Left kidney (tissue), 1 donor: ENCODE measurements at regions not wholly inside any gene's neighbourhood (a gene's known extent, or its start where the extent isn't known, plus 50 kb on each side); places are given as distances from the start of the nearest gene placed in this dataset.
"Not testable (repeated sequence)": the region's sequence is repeated elsewhere in the genome, so short reads cannot be mapped to it uniquely, and the experiment has no call there.

Source experiments
- DNase-seq: peaks from one replicate; pipeline ENCODE4 v3.0.0-alpha.2; 2013

DNA sequence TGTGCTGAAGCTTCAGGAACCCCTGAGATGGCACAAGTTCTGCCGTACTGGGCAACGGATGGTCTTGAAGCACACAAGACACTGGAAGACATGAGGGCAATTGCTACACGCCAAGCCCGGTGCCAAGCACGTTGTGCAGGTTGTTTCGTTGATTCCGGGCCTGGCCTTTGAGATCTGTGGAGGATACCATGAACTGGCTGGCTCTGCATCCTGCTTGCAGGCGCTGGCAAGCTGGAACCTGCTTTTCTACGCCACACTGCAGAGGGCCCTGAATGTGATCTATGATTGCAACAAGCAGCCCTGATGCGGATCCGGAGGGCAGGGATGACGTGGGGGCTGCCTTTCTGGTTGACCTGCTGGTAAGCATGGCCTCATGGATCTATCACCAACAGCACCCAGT lies 262.5 kb upstream of the ATP10A start:
- DNase-seq = no peak

DNA sequence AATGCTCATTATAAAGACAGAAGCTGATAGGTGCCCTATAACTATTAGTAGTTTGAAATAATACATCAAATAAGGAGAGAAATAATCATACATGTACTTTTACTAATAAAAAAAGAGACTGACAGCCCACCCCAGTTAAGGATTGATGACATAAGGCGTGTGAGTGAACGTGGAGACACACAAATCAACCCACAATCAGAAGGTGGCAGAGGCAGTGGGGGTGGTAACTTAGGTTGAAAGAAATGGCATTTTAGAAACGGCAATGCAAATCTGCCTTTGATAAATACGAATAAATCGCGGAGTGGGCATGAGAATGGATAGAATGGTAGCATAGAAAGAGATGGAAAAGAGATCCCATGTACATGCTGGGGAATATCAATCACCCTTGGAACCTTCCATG lies 256.2 kb upstream of the ATP10A start:
- DNase-seq = no peak

DNA sequence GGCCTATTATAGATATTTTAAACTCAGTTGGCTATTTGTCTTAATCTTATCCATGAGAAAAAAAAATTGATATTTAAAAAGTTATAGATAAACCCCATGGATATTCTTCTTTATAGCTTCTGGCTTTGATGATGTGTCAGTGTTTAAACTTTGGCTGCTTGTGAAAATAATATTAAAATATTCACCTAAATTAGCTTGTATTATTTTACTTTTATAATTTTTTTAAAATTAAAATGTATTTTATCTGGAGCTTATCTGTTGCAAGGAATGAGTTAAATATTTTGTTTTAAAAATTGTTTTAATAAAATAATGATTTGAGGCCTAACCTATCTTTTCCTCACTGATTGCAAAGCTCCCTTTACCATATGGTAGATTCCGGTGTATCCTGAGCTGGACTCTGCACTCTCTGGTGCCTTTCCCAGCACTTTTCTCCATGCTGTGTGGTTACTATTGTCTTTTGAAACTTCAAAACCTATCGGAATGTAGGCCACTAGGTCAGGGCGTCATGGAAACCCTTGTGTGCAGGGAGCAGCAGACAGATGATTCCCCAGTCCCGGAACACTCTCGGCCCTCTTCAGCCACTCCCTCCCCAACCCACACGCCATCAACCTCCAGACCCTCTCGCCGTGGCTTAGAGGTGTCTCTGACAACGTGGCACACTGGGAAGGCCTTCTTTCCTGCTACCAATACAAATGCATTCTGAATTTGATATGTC lies 252.3 kb upstream of the ATP10A start:
- DNase-seq = no peak

DNA sequence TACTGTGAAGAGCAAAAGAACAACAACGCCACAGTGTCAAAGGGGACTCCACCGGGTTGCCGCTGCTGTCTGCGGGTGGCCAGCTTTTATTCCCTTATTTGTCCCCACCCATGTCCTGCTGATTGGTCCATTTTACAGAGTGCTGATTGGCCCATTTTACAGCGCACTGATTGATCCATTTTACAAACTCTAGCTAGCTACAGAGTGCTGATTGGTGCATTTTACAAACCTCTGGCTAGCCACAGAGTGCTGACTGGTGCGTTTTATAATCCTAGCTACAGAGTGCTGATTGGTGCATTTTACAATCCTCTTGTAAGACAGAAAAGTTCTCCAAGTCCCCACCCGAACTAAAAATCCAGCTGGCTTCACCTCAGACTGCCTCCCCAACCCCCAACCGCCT lies 251.0 kb upstream of the ATP10A start:
- not testable (repeated sequence) for DNase-seq

DNA sequence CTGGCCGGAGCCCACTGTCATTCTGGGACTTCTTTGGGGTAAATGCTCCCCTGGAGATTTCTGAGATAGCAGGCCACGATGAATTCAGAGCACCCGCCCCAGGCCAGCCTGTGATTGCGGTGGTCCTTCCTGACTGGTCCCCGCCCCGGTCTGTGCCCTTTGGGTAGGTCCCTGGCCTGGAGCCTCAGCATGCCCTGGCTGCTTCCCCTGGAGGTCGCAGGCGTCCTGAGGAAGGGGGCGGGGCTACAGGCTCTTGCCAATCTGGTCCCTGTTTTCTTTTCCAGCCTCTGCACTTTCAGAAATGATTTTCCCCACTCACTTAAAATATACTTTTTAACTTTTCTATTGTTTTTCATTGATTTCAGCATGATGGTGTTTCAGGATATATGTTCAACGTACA lies 250.2 kb upstream of the ATP10A start:
- DNase-seq = no peak

DNA sequence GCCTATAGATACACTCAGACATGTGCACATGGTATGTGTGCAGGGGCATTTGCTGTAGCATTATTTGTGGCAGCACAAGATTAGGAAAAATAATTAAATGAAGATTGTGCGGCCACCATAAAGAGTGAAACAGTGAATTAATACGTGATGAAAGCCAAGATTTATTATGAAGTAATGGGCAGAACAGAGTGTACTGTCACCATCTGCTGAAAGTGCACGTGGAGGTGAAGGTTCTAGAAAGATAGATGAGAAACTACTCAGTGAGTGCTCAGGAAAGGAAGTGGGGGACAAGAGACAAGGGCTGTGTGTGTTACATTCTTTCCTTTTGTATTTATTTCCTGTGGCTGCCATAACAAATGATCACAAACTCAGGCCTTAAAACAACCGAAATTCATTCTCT lies 246.1 kb upstream of the ATP10A start:
- DNase-seq = no peak

DNA sequence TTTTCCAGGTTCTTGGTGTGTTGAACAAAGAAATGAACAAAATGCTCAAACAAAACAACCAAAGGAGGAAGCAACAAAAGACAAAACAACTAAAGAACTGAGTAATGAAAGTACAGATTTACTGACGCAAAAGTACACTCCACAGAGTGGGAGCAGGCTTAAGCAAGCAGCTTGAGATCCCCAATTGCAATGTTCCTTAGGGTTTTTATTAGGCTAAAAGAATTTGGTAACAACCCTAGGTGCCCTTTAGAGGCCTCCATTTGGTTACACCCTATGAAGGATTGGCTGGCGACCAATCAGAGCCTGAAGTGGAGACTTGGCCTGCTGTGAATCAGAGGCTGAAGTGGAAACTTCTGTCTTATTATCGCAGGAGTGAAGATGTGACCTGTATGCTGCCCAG lies 243.4 kb upstream of the ATP10A start:
- no peak for DNase-seq

DNA sequence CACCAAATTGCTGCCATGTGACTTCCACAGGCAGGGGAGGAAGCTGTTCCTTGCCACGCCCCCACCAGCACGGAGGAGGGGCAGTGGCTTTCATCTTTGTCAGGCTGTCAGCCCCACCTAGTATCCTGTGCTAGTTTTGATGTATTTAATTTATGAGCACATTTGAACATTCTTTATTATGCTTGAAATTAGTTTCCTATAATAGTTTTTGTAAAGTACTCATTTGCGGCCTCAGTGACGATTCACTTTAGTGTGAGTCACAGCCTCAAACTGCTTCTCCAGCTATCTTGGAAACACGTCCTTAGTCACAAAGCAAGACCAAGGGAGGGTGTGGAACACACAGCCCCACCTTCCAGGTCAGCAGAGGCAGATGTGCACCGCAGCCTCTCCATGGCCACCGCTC lies 239.9 kb upstream of the ATP10A start:
- no peak for DNase-seq

DNA sequence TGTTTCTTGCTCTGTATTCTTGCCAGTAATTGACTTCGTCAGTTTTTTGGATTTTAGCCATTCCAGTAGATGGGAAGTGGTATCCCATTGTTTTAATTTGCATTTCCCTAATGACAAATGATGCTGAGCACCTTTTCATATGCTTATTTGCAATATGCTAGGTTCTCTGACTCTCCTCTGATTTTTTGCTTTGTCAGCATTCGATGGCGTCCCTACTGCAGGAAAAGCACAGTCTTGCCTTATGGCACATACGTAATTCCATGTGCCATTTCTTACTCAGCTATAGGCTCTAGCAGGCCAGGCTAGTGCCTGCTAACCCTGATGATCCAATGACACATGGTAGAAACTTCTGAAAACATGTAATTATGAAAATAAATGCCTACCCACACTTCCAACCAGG lies 239.2 kb upstream of the ATP10A start:
- no peak for DNase-seq

DNA sequence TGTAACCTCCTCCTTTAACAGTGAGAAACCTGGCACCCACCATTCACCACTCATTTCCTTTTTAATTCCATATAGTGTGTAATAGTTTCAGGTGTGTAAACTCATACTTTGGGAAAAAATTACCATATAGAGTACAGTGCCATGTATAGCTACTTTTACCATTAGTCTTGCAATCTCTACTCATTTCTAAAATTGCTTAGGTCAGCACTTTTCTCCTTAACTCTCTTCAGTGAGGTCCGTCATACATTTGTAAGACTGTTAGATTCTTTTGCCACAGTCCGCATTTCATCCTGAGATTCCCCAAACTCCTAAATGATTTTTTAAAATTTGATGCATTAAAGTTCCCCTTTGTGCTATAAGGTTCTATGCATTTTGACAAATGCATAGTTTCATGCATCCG lies 238.3 kb upstream of the ATP10A start:
- no peak for DNase-seq

DNA sequence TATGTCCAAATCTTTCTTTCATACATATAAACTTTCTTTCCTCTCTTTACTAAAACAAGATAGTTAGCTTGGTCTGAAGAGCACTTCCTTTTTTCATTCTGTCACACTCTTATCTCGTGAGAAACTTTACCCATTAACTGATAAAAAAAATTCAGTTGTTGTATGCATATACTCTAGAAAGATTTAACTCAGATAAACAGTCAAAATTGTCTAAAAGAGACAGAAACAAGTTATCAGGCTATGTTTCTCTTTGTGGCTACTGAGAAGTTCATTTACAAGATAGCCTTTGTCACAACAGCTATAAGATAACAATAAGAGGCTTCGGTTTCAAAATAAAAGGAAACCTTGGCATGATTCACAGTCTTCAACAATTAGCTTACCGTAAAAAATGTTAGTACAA lies 235.7 kb upstream of the ATP10A start:
- no peak for DNase-seq

DNA sequence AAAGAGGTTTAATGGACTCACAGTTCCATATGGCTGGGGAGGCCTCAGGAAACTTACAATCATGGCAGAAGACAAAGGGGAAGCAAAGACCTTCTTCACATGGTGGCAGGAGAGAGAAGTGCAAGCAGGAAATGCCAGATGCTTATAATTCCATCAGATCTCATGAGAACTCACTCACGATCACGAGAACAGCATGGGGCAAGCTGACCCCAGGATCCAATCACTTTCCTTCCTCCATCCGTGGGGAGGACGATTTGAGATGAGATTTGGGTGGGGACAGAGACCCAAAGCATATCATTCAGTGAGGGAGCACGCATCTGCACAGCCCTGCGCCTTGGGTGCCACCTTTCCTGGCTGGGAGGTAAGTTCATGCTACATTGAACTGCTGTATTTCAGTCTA lies 234.1 kb upstream of the ATP10A start:
- DNase-seq = no peak

DNA sequence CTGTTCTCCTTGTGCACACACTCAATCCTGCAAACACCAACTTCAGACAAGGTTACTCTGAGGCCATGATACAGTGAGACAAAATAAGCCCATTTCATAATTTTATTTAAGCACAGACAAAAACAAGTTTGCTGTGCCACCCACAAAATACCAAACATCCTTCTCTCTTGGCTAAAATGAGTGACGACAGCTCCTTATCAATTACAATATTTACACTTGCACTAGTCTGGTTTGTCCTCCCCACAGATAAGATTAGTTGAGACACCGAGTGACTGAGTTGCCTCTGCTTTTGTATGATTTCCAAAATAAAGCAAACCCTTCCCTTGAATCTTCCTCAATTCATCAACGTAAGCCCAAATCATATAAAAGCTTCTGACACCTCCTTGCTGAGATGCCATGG lies 233.5 kb upstream of the ATP10A start:
- no peak for DNase-seq

DNA sequence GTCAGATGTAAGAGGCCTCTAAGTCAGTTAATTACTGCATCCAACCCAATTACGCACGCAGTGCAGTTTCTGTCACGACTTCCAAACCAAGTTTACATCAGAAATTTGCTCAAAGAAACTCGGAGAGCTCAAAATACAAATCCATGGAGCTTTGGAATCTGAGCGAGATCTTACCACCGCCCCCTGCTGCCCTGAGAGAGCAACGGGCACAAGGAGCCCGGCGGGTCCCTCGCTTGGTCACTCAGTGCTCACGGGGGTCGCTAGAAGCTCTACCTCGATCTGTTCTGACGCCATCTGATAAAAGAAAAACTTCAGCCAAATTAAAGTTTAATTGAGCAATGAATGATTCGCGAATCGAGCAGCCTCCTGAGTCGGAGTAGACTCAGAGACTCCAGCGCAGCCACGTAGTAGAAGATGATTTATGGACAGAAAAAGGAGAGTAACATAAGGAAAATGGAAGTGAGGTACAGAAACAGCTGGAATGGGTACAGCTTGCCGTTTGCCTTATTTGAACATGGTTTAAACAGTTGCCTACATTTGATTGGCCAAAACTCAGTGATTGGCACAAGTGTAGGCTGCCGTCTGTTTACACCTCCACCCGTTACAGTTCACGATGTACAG lies 232.7 kb upstream of the ATP10A start:
- DNase-seq = no peak

DNA sequence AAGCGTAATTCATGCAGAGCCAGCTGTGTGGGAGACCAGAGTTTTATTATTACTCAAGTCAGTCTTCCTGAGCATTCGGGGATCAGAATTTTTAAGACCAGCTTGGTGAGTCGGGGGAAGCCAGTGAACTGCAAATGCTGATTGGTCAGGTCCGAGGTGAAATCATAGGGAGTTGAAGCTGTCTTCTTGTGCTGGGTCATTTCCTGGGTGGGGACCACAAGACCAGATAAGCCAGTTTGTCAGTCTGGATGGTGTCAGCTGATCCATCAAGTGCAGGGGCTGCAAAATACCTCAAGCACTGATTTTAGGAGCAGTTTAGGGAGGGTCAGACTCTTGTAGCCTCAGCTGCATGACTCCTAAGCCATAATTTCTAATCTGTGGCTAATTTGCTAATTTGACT lies 228.1 kb upstream of the ATP10A start:
- DNase-seq = no peak

DNA sequence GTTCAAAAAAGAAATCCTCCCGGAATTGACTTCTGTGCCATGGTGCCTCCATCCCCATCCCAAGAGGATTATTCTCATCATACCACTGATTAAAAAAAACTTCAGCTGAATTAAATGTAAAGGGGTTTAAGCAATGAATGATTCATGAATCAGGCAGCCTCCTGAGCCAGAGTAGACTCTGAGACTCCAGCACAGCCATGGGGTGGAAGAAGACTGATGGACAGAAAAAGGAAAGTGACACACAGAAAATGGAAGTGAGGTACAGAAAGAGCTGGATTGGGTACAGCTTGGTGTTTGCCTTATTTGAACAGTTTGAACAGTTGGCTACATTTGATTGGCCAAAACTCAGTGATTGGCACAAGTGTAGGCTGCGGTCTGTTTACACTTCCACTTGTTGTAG lies 224.8 kb upstream of the ATP10A start:
- DNase-seq = no peak

DNA sequence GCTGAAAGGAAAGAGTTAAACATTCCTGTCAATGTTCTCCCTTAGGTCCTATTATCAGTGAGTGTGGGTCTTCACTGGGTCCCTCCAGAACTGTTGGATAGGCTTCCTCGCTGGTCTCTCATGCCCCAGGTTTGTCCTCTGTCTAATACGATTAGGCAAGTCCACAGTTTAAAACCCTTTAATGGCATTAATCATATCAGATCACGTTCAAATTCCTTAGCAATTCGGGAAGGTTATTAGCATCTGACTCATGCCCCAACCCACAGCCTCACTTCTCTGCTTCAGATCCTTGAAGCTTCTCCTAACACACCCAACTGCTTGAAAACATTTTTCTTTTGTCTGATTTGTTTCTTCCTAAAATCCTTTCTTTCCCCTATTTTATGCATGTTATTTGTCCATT lies 224.3 kb upstream of the ATP10A start:
- DNase-seq = no peak

DNA sequence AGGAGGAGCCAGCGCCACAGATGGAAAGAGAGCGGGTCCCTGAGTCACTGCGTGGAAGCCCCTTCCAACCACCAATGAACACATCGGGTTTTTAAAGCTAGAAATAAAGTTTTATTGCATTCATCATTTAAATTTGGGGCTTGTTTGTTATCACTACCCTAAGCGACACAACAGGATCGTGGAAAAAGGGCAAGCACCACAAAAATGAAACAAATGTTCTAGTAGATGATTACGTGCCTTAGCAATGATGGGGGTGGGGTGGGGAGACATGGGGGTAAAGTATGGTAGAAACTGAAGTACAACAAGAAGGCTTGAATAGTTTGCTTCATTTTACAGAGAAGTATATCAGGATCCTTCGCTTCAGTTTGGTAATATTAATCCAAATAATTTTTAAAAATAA lies 221.6 kb upstream of the ATP10A start:
- no peak for DNase-seq

DNA sequence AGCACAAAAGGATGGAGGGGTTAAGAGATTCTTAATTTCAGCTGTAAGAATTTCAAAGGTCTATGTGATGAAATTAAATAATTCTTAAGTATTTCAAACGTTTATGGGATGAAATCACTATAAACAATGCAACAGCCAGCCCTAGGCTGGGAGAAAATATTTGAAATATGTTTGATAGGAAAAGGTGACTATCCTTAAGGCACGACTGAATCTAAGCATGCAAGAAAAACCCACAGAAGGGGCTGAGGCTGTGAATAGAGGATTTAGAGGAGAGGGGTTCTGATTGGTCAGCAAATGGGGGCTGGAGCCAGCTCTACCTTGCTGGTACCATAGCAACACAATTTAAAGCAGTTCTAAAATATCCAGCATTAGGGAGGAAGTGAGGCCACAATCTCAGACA lies 220.8 kb upstream of the ATP10A start:
- no peak for DNase-seq

DNA sequence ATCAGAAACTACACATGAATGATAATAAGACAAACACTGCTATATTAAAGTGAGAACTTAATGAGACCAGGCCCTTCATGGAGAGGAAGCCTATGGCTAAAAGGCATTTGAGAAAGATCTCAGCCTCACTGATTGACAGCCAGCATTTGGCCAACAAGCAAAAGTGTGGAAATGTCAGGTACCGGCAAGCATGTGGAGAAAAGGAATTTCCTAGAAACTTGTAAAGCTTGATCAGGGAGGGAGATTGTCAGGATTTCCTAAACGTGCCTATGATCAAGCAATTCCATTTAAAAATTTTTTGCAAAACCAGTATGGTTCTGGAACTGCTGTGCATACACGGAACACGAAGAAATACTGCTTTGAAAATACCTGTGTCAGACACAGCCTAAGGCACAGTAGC lies 220.3 kb upstream of the ATP10A start:
- no peak for DNase-seq

DNA sequence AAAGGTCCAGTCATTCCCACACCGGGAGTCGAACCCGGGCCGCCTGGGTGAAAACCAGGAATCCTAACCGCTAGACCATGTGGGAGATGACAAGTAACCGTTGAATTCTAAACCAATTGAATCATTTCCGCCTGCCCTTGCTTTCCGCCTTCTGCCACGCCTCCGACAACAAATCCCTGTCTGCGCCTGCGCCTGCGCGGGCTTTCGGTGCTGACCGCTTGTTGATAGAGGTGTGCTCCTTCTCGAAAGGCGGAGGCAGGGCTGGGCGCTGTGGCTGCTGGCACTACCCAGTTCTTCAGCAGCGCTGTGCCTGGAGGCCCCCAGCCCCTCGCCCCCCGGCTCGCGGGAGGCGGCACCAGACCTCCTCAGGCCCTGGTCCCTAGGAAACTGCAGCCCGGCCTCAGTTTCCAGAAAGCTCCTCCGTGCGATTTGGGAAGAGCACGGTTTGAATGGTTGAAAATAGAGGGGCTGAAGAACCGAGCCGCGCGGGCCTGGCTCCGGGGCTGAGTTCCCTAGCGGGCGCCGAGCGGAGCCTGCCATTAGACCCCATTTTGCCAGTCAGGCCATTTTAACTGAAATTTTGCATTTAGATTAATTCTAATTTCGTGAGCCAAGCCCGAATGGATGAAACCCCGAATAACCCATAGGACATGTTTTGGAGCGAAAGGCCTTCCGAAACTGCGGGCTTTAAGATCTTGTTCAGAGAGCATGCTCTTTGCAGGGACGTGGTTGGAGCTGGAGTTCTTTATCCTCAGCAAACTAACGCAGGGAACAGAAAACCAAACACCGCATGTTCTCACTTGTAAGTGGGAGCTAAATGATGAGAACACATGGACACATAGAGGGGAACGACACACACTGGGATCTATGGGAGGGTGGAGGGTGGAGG lies 219.3 kb upstream of the ATP10A start:
- peak; percentile 96 for DNase-seq

DNA sequence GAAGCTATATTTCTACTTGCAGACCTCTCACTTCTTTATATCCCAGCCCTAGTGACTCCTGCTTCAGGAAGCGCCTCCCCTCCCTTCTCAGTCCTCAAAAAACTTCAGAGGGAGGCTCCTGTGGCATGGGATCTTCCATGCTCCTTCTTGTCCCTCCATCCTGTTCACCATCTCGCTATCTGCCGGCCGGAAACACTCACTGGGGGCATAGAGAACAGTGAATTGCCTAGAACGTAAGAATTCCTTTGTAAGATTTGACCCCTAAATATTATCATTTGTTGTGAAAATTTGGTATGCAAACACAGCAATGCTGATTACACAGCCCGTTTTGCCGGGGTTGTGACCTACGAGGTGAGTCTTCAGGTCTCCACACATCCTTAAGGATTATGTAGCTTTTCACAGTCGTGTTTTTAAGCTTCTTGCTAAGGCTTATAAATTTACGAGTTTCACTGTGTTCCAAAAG lies 218.7 kb upstream of the ATP10A start:
- no peak for DNase-seq

DNA sequence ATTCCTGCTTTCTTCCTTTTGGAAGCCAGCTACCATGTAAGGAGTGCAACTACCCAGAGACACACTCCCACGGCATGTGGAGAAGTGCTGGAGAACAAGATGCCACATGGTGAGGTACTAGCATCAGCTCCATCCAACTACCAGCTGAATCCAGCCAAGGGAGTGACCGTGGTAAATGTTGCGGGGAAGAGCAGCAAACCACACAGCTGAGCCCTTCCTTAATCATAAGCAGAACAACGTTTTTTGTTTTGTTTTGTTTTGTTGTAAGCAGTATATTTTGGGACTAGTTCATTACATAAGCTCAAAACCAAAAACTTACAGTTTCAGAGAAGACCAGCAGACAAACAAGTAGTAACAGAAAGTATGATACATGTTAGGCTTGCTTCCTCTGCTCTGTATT lies 212.6 kb upstream of the ATP10A start:
- DNase-seq = no peak
